B cell (primary cell): ENCODE measurements at regions not wholly inside any gene's neighbourhood (a gene's known extent, or its start where the extent isn't known, plus 50 kb on each side); places are given as distances from the start of the nearest gene placed in this dataset.

Source experiments
- ATAC-seq: fragments of 200-7000 bp; cut with Tn5 transposase; one replicate; pipeline ENCODE4 v1.10.0; 2021; ENCODE audit warnings: low read depth, mild to moderate bottlenecking, moderate number of reproducible peaks, moderate library complexity
- CTCF ChIA-PET: fragments of 350-600 bp; sonication (Branson Sonifier 250); formaldehyde crosslinking; loops from one replicate; lab custom pipeline; 2021; ENCODE audit warnings: antibody characterized with exemption, inconsistent platforms; lab: Charles Lee
- POLR2A ChIA-PET: fragments of 350-600 bp; sonication (Branson Sonifier 250); formaldehyde crosslinking; loops from one replicate; lab custom pipeline; 2021; ENCODE audit warnings: antibody characterized with exemption; lab: Charles Lee
- DNase-seq: peaks from one replicate; pipeline ENCODE4 v3.0.0; 2013
- H2AFZ ChIP-seq: 2 replicates; pipeline ENCODE4 v1.6.1; 2012; ENCODE audit warnings: mild to moderate bottlenecking, low read depth, low read length; ENCODE audit not compliant: insufficient read depth, poor library complexity, severe bottlenecking
- H3K27ac ChIP-seq, 2 donors: 1 replicate in 1 of 2; 2 replicates in 1 of 2; pipeline ENCODE4 v1.5.1; 2012 to 2013; ENCODE audit warnings: low read length in 2 of 2, mild to moderate bottlenecking in 2 of 2, moderate library complexity in 1 of 2
- H3K27me3 ChIP-seq, 4 experiments: fragments of 200-600 bp in 1 of 4; sonication (generic) in 1 of 4; replicated peaks in 1 of 4; 1 replicate in 2 of 4; 2 replicates in 2 of 4; pipeline versions ENCODE4 v1.6.1 to v1.7.0; 2013 to 2016; ENCODE audit warnings: low read length in 3 of 4, mild to moderate bottlenecking in 2 of 4, mixed read lengths in 1 of 4, moderate library complexity in 1 of 4; ENCODE audit not compliant: insufficient read depth in 4 of 4, control insufficient read depth in 3 of 4; ENCODE audit errors: control extremely low read depth in 1 of 4
- H3K36me3 ChIP-seq, 2 experiments: replicated peaks in 1 of 2; 1 replicate in 1 of 2; 2 replicates in 1 of 2; pipeline versions ENCODE4 v1.6.1 to v1.7.1; 2013; ENCODE audit warnings: low read length in 1 of 2; ENCODE audit not compliant: insufficient read depth in 2 of 2, control insufficient read depth in 1 of 2; ENCODE audit errors: control extremely low read depth in 1 of 2, extremely low read depth in 1 of 2
- H3K4me1 ChIP-seq, 2 donors: fragments of 200-600 bp in 1 of 2; sonication (generic) in 1 of 2; 1 replicate in 1 of 2; 2 replicates in 1 of 2; pipeline versions ENCODE4 v1.5.1 to v1.6.1; 2013 to 2017; ENCODE audit warnings: low read length in 2 of 2; ENCODE audit not compliant: control insufficient read depth in 2 of 2, insufficient read depth in 2 of 2
- H3K4me2 ChIP-seq: replicated peaks from 2 replicates; pipeline ENCODE3; 2012; ENCODE audit warnings: mild to moderate bottlenecking, low read depth, low read length; ENCODE audit not compliant: poor library complexity, severe bottlenecking
- H3K4me3 ChIP-seq, 5 experiments: fragments of 200-600 bp in 1 of 5; sonication (generic) in 1 of 5; 1 replicate in 3 of 5; 2 replicates in 2 of 5; pipeline versions ENCODE4 v1.5.1 to v1.7.0; 2011 to 2016; ENCODE audit warnings: low read length in 4 of 5, mild to moderate bottlenecking in 4 of 5, low read depth in 2 of 5, control low read depth in 1 of 5, moderate library complexity in 1 of 5; ENCODE audit not compliant: insufficient read depth in 1 of 5; ENCODE audit errors: control extremely low read depth in 1 of 5, extremely low read depth in 1 of 5
- H3K79me2 ChIP-seq: fragments of 200-600 bp; sonication (generic); one replicate; pipeline ENCODE4 v1.6.0; 2016; ENCODE audit warnings: low read length; ENCODE audit not compliant: control insufficient read depth, insufficient read depth
- H3K9ac ChIP-seq: fragments of 200-600 bp; sonication (generic); 2 replicates; pipeline ENCODE4 v1.6.1; 2017; ENCODE audit warnings: mild to moderate bottlenecking, low read length, moderate library complexity
- H3K9me3 ChIP-seq, 3 donors: one replicate each; pipeline versions ENCODE4 v1.6.1 to v1.7.1; 2013; ENCODE audit warnings: low read length in 2 of 3; ENCODE audit not compliant: control insufficient read depth in 2 of 3, insufficient read depth in 1 of 3; ENCODE audit errors: control extremely low read depth in 1 of 3
- H4K20me1 ChIP-seq: 2 replicates; pipeline ENCODE4 v1.6.0; 2012; ENCODE audit warnings: mild to moderate bottlenecking, low read length; ENCODE audit not compliant: insufficient read depth, control insufficient read depth, poor library complexity, severe bottlenecking
- H3K27ac Mint-ChIP-seq: one replicate; pipeline ENCODE4 v1.8.0; 2021; ENCODE audit warnings: mixed read lengths
- H3K27me3 Mint-ChIP-seq: one replicate; pipeline ENCODE4 v1.8.0; 2021; ENCODE audit warnings: mixed read lengths
- H3K4me1 Mint-ChIP-seq: one replicate; pipeline ENCODE4 v1.8.0; 2021; ENCODE audit warnings: mixed read lengths
- H3K4me3 Mint-ChIP-seq: one replicate; pipeline ENCODE4 v1.8.0; 2021; ENCODE audit warnings: mixed read lengths
- H3K9me3 Mint-ChIP-seq: one replicate; pipeline ENCODE4 v1.8.0; 2022; ENCODE audit warnings: mixed read lengths; ENCODE audit not compliant: insufficient read depth
- EZH2 ChIP-seq: IDR thresholded peaks from 2 replicates; pipeline ENCODE4 v1.6.1; 2012; ENCODE audit warnings: borderline replicate concordance, low read depth, mild to moderate bottlenecking, moderate library complexity, low read length; ENCODE audit not compliant: insufficient read depth, poor library complexity, severe bottlenecking
- WGBS: methylation state at CpG from one replicate; pipeline ENCODE4 v1.1.5; 2013; ENCODE audit warnings: missing lambda C conversion rate; ENCODE audit not compliant: insufficient coverage; 5-methylcytosine and 5-hydroxymethylcytosine counted together
- intact Hi-C: fragments of 100-400 bp; cut with micrococcal nuclease; formaldehyde crosslinking; loops from one replicate; pipeline ENCODE4 v1.10.0; 2022
- TF ChIP-seq, protein P1 (sequence below): fragments of 200-600 bp; IDR thresholded peaks from one replicate; pipeline ENCODE4 v1.8.0; 2022; ENCODE audit warnings: antibody characterized with exemption, mild to moderate bottlenecking

- Histone ChIP-seq H3K79me2 (no peaks in the 10 kb centered on the region), H3K27me3 (no peaks in the 10 kb centered on the region), H2AFZ (no peak overlapping the region), H3K4me3 (no peak overlapping the region), H3K4me1 (no peaks in the 10 kb centered on the region), H3K27ac (no peak overlapping the region), H3K9me3 (no peaks in the 10 kb centered on the region), H3K4me2 (no peak overlapping the region), H3K9ac (no peak overlapping the region), H3K36me3 (no peaks in the 10 kb centered on the region), H4K20me1 (no peaks in the 10 kb centered on the region)
- H3K4me1 Mint-ChIP-seq = no peaks in the 10 kb centered on the region
- peaks cover 12% of the 10 kb centered on the region for H3K9me3 Mint-ChIP-seq
- POLR2A ChIA-PET = no interaction called here
- WGBS = 80% methylated on average over 1 of the region's 5 CpGs
- no peak overlapping the region for H3K27ac Mint-ChIP-seq
- CTCF ChIA-PET = no interaction called here
- no peak overlapping the region for H3K4me3 Mint-ChIP-seq
- no peaks in the 10 kb centered on the region for H3K27me3 Mint-ChIP-seq
- no peak for DNase-seq
- ATAC-seq = no peak
- TF ChIP-seq, protein P1, sequence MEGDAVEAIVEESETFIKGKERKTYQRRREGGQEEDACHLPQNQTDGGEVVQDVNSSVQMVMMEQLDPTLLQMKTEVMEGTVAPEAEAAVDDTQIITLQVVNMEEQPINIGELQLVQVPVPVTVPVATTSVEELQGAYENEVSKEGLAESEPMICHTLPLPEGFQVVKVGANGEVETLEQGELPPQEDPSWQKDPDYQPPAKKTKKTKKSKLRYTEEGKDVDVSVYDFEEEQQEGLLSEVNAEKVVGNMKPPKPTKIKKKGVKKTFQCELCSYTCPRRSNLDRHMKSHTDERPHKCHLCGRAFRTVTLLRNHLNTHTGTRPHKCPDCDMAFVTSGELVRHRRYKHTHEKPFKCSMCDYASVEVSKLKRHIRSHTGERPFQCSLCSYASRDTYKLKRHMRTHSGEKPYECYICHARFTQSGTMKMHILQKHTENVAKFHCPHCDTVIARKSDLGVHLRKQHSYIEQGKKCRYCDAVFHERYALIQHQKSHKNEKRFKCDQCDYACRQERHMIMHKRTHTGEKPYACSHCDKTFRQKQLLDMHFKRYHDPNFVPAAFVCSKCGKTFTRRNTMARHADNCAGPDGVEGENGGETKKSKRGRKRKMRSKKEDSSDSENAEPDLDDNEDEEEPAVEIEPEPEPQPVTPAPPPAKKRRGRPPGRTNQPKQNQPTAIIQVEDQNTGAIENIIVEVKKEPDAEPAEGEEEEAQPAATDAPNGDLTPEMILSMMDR = no peak
- no peak for TF ChIP-seq EZH2
- intact Hi-C loops = no loop called here
Measured at GRCh38 chr16:64416216-64417005, 705.5 kb downstream of the CDH11 start.

DNA sequence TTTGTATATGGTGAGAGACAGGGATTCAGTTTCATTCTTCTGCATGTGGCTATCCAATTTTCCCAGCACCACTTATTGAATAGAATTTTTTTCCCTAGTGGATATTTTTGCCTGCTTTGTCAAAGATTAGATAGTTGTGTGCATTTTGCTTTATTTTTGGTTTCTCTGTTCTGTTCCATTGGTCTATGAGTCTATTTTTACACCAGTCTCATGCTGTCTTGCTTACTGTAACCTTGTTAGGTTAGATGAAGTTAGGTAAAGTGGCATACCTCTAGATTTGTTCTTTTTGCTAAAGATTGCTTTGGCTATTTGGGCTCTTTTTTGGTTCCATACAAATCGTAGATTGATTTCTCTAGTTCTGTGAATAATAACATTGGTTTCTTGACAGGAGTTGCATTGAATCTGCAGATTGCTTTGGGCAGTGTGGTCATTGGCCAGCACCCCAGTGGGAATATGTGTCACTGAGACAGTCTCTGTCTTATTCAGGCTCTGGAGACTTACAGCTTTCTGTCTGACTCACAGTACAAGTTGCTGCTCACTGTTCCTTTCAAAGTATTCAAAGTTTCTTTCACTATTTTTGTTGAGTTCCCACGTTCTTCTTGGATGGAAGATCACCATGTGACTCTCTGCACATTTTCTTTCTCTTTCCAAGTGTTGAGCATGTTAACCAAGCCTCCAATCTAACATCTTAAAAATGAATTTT is 709.1 kb downstream of the CDH11 start:
- Histone ChIP-seq H3K4me3 (no peak overlapping the region), H3K4me1 (no peaks in the 10 kb centered on the region), H4K20me1 (no peaks in the 10 kb centered on the region), H3K36me3 (no peaks in the 10 kb centered on the region), H3K9ac (no peak overlapping the region), H2AFZ (no peak overlapping the region), H3K27me3 (no peaks in the 10 kb centered on the region), H3K27ac (no peak overlapping the region), H3K9me3 (no peaks in the 10 kb centered on the region), H3K4me2 (no peak overlapping the region), H3K79me2 (no peaks in the 10 kb centered on the region)
- no peaks in the 10 kb centered on the region for H3K27me3 Mint-ChIP-seq
- no peaks in the 10 kb centered on the region for H3K4me1 Mint-ChIP-seq
- WGBS = 50% methylated on average over 1 of the region's 2 CpGs
- ChIA-PET CTCF (no interaction called here), POLR2A (no interaction called here)
- H3K4me3 Mint-ChIP-seq = no peak overlapping the region
- intact Hi-C loops = no loop called here
- ATAC-seq (no peak), DNase-seq (no peak)
- TF ChIP-seq, protein P1 = no peak
- no peak for TF ChIP-seq EZH2
- H3K9me3 Mint-ChIP-seq = peaks cover 8% of the 10 kb centered on the region
- no peak overlapping the region for H3K27ac Mint-ChIP-seq
